ENCODE measurements at regions not wholly inside any gene's neighbourhood (a gene's known extent, or its start where the extent isn't known, plus 50 kb on each side); places are given as distances from the start of the nearest gene placed in this dataset.

DNA sequence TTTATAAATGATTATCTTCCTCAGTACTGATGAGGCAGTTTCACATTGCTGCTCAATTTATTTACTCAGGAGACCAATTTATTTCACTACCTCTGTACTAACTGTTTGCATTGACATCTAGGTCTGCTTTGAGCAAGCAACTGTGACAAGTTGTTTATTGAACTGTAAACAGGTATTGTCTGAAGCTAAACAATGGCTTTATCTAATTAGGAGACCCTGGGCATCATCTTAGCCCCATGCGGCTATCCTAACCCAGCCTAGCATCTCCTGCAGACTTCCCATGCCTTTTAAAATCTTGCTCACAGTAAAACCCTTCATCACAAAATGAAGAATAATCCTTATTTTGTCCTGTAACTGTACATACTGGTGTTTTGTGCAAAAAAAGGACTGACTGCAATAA lies 348.2 kb downstream of the RWDD3 start:
- H3K27me3 Mint-ChIP-seq = no peaks in the 10 kb centered on the region
- H3K36me3 Mint-ChIP-seq (ENCODE audit: low read depth) = no peaks in the 10 kb centered on the region
- ATAC-seq = no peak
- no peaks in the 10 kb centered on the region for H3K9me3 Mint-ChIP-seq (ENCODE audit: low read depth)
- H3K4me1 Mint-ChIP-seq = no peaks in the 10 kb centered on the region
- H3K27ac Mint-ChIP-seq = no peak overlapping the region
- intact Hi-C loops (cut with DNase I, micrococcal nuclease) = no loop called here
- no peak overlapping the region for H3K4me3 Mint-ChIP-seq
- DNase-seq = no peak
- ChIA-PET POLR2A (no interaction called here), CTCF (no interaction called here)

DNA sequence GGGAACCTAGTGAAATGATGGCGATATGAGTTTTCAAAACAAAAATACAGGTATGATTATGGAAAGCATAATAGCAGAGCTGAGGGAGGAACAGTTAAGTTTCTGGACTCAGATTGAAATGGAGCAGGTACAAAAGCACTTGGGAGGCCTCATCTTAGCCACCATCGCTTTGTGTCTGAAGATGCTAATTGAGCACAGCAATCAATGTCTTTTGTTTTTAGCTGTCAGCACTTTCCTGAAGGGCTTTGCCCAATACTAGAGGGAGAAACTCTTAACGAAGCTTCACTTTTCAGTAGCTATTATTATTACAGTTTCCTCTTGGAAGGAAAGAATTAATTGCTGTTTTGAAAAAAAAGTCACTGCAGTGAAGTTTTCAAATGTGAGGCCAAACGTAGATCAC lies 348.7 kb downstream of the RWDD3 start:
- Mint-ChIP-seq H3K36me3 (ENCODE audit: low read depth) (no peaks in the 10 kb centered on the region), H3K27me3 (no peaks in the 10 kb centered on the region), H3K4me1 (no peaks in the 10 kb centered on the region), H3K9me3 (ENCODE audit: low read depth) (no peaks in the 10 kb centered on the region), H3K4me3 (no peak overlapping the region), H3K27ac (no peak overlapping the region)
- POLR2A ChIA-PET = no interaction called here
- ATAC-seq (no peak), DNase-seq (no peak)
- intact Hi-C loops (cut with DNase I, micrococcal nuclease) = no loop called here
- CTCF ChIA-PET = no interaction called here

DNA sequence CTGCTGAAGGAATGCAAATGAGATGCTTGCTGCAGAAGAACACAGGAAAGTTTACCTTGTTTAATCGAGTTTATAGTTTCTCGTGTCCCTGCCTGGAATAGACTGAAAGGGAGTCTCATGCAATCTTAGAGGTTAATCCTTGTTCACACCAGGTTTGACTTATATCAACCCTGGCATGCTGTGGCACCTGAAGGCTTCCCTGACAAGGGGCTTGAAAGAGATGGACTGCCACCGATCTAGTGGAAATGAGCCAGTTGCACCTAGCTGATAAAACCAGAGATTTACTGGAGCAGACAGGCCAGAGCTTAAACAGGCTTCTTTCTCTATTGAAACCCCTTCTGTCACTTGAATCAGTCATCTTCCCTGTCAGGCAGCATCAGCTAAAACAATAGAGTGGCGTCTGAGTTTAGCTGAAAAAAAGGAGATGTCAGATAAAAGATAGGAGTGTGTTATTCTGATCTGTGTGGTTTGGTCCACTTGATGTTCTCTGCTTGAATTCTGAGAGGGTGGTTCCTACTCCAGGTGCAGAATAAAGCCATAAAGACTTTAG lies 349.7 kb downstream of the RWDD3 start:
- ChIA-PET POLR2A (no interaction called here), CTCF (no interaction called here)
- H3K36me3 Mint-ChIP-seq (ENCODE audit: low read depth) = no peaks in the 10 kb centered on the region
- intact Hi-C loops (cut with DNase I, micrococcal nuclease) = no loop called here
- DNase-seq (no peak), ATAC-seq (no peak)
- no peaks in the 10 kb centered on the region for H3K4me1 Mint-ChIP-seq
- no peak overlapping the region for H3K27ac Mint-ChIP-seq
- H3K27me3 Mint-ChIP-seq = no peaks in the 10 kb centered on the region
- no peak overlapping the region for H3K4me3 Mint-ChIP-seq
- no peaks in the 10 kb centered on the region for H3K9me3 Mint-ChIP-seq (ENCODE audit: low read depth)

DNA sequence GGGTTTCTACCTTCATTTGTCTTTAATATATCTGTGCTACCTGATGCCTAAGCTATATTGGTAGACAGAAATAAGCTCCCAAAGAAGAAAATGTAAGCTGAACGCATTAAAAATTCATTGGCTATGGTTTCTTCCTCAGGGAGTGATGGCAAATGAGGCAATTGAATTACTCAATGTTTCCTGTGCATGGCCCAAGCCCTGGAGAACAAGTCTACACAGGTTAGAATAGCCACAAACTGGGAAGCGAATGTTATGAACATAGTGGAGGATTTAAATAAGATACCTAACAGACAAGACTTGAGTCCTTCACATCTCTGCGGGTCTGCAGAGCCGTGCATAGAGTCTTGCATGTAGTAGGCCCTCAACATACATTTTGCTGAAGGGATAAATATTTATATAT lies 350.3 kb downstream of the RWDD3 start:
- ATAC-seq (no peak), DNase-seq (no peak)
- H3K4me3 Mint-ChIP-seq = no peak overlapping the region
- no peak overlapping the region for H3K27ac Mint-ChIP-seq
- intact Hi-C loops (cut with DNase I, micrococcal nuclease) = no loop called here
- ChIA-PET CTCF (no interaction called here), POLR2A (no interaction called here)
- H3K4me1 Mint-ChIP-seq = no peaks in the 10 kb centered on the region
- no peaks in the 10 kb centered on the region for H3K9me3 Mint-ChIP-seq (ENCODE audit: low read depth)
- H3K27me3 Mint-ChIP-seq = no peaks in the 10 kb centered on the region
- H3K36me3 Mint-ChIP-seq (ENCODE audit: low read depth) = no peaks in the 10 kb centered on the region

DNA sequence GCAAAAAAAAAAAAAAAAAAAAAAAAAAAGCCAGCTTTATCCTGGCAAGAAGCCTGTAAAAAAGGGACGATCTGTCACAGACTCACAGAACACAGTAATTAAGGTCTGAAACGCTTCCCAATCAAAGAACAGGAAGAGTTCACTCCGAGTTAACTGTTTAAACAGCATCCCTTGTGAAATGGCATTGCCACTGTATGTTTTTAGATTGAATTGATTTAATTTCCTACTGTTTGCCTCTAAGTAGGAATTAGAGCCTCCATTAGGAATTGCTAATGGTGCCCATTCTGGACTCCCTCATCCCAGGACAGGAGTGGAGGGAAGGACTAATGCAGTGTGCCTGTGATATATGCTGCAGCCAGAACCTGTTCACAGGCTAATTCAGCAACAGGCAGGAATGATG lies 370.8 kb downstream of the RWDD3 start:
- Mint-ChIP-seq H3K4me3 (no peak overlapping the region), H3K9me3 (ENCODE audit: low read depth) (peaks cover 19% of the 10 kb centered on the region), H3K4me1 (no peaks in the 10 kb centered on the region), H3K27ac (no peak overlapping the region), H3K36me3 (ENCODE audit: low read depth) (no peaks in the 10 kb centered on the region), H3K27me3 (no peaks in the 10 kb centered on the region)
- ChIA-PET CTCF (no interaction called here), POLR2A (no interaction called here)
- DNase-seq (no peak), ATAC-seq (no peak)
- intact Hi-C loops (cut with DNase I, micrococcal nuclease) = no loop called here

DNA sequence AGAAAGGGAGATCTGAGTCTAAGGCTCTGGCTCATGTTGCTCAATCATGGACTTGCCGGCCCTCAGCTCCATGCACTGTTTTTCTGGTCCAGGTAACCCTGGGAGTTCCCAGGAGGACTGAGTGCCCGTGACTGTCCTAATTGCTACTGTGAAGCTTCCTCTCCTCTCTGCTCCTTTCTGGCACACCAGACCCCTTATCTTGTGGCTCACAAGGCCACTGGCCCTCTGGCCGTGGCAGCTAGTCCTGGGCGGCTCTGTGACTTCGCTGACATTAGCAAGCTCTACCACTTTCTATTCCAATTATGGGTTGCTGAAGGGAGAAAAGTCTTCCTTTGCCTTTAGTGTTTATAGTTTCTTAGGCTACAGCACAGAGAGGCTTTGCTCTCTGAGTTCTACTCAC lies 380.2 kb downstream of the RWDD3 start:
- intact Hi-C loops (cut with DNase I, micrococcal nuclease) = no loop called here
- ChIA-PET POLR2A (no interaction called here), CTCF (no interaction called here)
- Mint-ChIP-seq H3K27ac (no peak overlapping the region), H3K36me3 (ENCODE audit: low read depth) (no peaks in the 10 kb centered on the region), H3K27me3 (no peaks in the 10 kb centered on the region), H3K4me3 (no peak overlapping the region), H3K9me3 (ENCODE audit: low read depth) (peaks cover 3% of the 10 kb centered on the region), H3K4me1 (no peaks in the 10 kb centered on the region)
- ATAC-seq (no peak), DNase-seq (no peak)

DNA sequence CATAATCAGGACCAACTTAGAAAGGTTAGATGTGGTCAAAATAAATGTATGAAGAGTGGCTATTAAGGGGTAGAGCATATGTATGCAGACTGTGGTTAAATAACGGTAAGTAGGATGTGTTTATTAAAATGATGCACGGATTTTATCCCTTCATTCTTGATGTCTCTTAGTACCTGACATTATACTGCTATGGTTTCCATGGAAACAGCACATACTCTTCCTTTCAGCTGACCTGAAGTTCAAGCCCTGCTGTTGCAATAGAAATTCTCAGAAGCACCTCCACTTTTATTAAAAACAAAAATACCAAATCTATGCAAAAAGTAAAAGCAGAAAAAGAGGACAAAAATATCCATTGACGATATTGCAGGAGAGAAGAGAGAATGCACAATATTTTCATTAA lies 381.4 kb downstream of the RWDD3 start:
- no peak overlapping the region for H3K27ac Mint-ChIP-seq
- H3K4me1 Mint-ChIP-seq = no peaks in the 10 kb centered on the region
- ChIA-PET POLR2A (no interaction called here), CTCF (no interaction called here)
- no peak overlapping the region for H3K4me3 Mint-ChIP-seq
- no peak for DNase-seq
- no peaks in the 10 kb centered on the region for H3K27me3 Mint-ChIP-seq
- H3K9me3 Mint-ChIP-seq (ENCODE audit: low read depth) = no peaks in the 10 kb centered on the region
- intact Hi-C loops (cut with DNase I, micrococcal nuclease) = no loop called here
- H3K36me3 Mint-ChIP-seq (ENCODE audit: low read depth) = no peaks in the 10 kb centered on the region
- no peak for ATAC-seq

DNA sequence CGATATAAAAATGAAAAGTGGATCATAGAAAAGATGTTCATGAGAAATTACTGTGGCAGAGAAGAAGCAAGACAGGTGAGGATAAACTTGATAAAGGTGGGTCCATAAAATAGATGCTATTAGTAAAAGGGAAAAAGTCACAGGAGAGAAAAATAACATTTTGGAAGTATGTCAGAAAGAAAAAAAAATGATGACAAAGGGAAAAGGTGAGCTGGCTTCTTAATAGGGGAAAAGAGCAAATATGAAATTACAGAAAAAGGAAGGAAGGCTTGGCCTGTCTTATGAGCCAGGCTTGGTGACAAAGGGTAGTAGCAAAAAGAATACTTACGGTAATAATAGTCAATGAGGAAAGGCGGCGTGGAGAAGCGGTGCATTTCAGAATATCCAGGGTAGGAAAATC lies 386.1 kb downstream of the RWDD3 start:
- Mint-ChIP-seq H3K4me3 (no peak overlapping the region), H3K4me1 (no peaks in the 10 kb centered on the region)

DNA sequence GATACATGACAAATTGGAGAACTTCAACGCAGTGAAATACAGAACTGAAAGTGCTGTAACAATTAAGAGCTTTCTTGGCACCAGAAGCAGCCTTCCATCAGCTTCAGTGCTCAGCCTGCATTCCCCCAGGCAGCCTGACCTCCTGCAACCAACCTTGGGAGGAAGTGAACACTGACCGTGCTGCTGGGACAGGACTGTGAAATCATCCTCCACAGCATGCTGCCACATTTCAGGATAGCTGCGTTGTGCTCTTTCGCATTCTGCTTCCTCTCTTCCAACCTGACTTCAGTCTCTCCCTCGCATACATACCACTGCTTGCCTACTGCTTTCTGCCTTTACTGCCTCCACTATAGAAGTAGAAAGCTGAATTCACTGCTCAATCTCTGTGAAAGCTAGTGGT lies 388.6 kb downstream of the RWDD3 start:
- ChIA-PET CTCF (no interaction called here), POLR2A (no interaction called here)
- ATAC-seq (no peak), DNase-seq (no peak)
- intact Hi-C loops (cut with DNase I, micrococcal nuclease) = no loop called here
- Mint-ChIP-seq H3K4me3 (no peak overlapping the region), H3K4me1 (no peaks in the 10 kb centered on the region), H3K36me3 (ENCODE audit: low read depth) (no peaks in the 10 kb centered on the region), H3K27me3 (no peaks in the 10 kb centered on the region), H3K27ac (no peak overlapping the region), H3K9me3 (ENCODE audit: low read depth) (peaks cover 3% of the 10 kb centered on the region)

More for the DNA sequence above, 386.1 kb downstream of the RWDD3 start:
- intact Hi-C loops (cut with DNase I, micrococcal nuclease) = no loop called here
- no peaks in the 10 kb centered on the region for H3K36me3 Mint-ChIP-seq (ENCODE audit: low read depth)
- no peaks in the 10 kb centered on the region for H3K27me3 Mint-ChIP-seq
- ChIA-PET POLR2A (no interaction called here), CTCF (interaction anchor here (0.7 kb wide), 1 partner anchor 975 kb away, joined by 3 read pairs; no protein-coding TSS in a partner anchor)
- ATAC-seq (no peak), DNase-seq (no peak)
- H3K9me3 Mint-ChIP-seq (ENCODE audit: low read depth) = no peaks in the 10 kb centered on the region
- H3K27ac Mint-ChIP-seq = no peak overlapping the region

DNA sequence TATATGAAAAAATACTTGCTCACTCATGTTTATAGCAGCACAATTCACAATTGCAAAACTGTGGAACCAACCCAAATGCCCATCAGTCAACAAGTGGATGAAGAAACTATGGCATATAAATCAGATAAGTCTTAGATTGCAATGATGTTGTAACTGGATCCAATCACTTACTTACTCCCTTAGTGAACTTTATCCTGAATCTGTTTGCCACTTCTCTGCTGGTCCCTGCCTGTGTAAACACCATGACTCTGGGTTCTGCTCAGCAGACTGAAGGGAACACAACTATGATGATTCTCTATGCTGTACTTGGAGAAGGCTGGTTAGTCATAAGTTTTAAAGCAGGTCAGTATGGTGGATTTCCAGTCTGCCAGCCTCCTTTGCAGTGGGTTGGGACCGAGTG lies 391.2 kb downstream of the RWDD3 start:
- Mint-ChIP-seq H3K36me3 (ENCODE audit: low read depth) (no peaks in the 10 kb centered on the region), H3K4me1 (no peaks in the 10 kb centered on the region), H3K27me3 (no peaks in the 10 kb centered on the region), H3K9me3 (ENCODE audit: low read depth) (peaks cover 9% of the 10 kb centered on the region), H3K27ac (no peak overlapping the region), H3K4me3 (no peak overlapping the region)
- no peak for ATAC-seq
- no peak for DNase-seq
- CTCF ChIA-PET = no interaction called here
- POLR2A ChIA-PET = no interaction called here
- intact Hi-C loops (cut with DNase I, micrococcal nuclease) = no loop called here

DNA sequence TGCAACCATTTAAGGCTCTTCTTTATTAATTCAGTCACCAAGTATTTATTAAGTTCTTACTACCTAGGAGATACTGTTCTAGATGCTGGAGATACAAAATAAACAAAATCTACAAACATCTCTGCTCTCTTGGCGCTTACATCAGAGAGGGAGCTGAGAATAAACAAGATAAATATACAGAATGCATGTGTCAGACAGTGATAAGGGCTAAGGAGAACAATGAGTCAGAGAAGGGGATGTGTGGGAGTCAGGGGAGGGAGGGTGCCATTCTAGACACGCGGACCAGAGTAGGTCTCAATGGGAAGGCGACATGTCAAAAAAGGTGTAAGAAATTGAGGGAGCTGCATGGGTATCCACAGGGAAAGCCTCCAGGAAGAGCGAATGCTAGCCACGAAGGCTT lies 393.2 kb downstream of the RWDD3 start:
- Mint-ChIP-seq H3K27ac (no peak overlapping the region), H3K9me3 (ENCODE audit: low read depth) (peaks cover 9% of the 10 kb centered on the region), H3K27me3 (no peaks in the 10 kb centered on the region), H3K36me3 (ENCODE audit: low read depth) (no peaks in the 10 kb centered on the region), H3K4me3 (no peak overlapping the region), H3K4me1 (no peaks in the 10 kb centered on the region)
- POLR2A ChIA-PET = no interaction called here
- CTCF ChIA-PET = no interaction called here
- DNase-seq (no peak), ATAC-seq (no peak)
- intact Hi-C loops (cut with DNase I, micrococcal nuclease) = no loop called here

DNA sequence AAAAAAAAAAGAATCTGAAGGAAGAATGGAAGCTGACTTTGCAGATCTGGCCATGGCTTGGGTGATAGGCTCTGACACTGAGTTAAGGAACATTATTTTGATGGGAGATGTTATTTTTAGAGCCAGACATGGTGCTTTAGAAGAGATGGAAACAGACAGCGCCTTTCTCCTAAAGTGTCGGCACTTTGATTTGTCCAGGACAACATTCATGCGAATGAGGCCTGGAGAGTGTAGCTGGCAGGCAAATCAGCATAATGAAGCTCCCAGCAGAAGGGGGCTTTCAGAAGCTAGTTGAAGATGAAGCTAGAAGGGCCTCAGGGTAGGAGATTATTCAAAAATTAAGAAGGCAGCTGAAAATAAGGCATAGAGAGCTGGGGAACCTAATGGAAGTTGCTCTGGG lies 397.7 kb downstream of the RWDD3 start:
- POLR2A ChIA-PET = interaction anchor here (0.6 kb wide), 1 partner anchor 217 kb away, joined by 3 read pairs; no protein-coding TSS in a partner anchor
- Mint-ChIP-seq H3K4me3 (no peak overlapping the region), H3K27ac (no peak overlapping the region), H3K4me1 (no peaks in the 10 kb centered on the region), H3K27me3 (no peaks in the 10 kb centered on the region), H3K9me3 (ENCODE audit: low read depth) (peaks cover 9% of the 10 kb centered on the region), H3K36me3 (ENCODE audit: low read depth) (no peaks in the 10 kb centered on the region)
- CTCF ChIA-PET = no interaction called here
- no peak for DNase-seq
- intact Hi-C loops (cut with DNase I, micrococcal nuclease) = no loop called here
- ATAC-seq = no peak

DNA sequence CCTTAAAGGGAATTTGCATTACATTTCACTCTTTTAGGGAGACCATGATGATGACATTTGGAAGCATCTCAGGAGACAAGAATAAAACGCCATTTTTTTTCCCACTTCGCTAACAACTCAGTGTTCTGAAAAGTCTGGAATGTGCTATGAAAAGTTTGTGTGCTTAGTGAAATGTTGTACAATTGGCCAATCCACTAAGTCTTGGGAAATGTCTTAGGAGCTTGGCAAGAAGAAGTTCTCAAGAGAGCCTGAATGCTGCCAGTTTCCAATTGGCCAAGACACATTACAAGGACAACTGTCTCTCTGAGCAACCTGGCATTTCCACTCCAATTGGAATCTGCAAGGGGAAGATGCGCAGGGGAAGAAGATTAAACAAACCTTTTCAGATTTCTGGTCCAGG lies 401.8 kb downstream of the RWDD3 start:
- Mint-ChIP-seq H3K4me1 (no peaks in the 10 kb centered on the region), H3K4me3 (no peak overlapping the region), H3K9me3 (ENCODE audit: low read depth) (peaks cover 2% of the 10 kb centered on the region), H3K27ac (no peak overlapping the region), H3K27me3 (no peaks in the 10 kb centered on the region), H3K36me3 (ENCODE audit: low read depth) (no peaks in the 10 kb centered on the region)
- intact Hi-C loops (cut with DNase I, micrococcal nuclease) = no loop called here
- no peak for DNase-seq
- no peak for ATAC-seq
- CTCF ChIA-PET = no interaction called here
- POLR2A ChIA-PET = no interaction called here

All from activated CD4-positive, alpha-beta T cell treated with anti-CD3 and anti-CD28 coated beads for 36 hours (primary cell).